Smooth muscle cell (in vitro differentiated cells): ENCODE measurements at regions not wholly inside any gene's neighbourhood (a gene's known extent, or its start where the extent isn't known, plus 50 kb on each side); places are given as distances from the start of the nearest gene placed in this dataset.
A peak's percentile ranks its signal among the peaks of the same experiment; 100 is the strongest.

Source experiments
- DNase-seq: peaks from one replicate; lab custom pipeline; 2025; ENCODE audit not compliant: unreplicated experiment; lab: John Stamatoyannopoulos, UW
- H2AFZ ChIP-seq: fragments of 200-600 bp; sonication (generic); 2 replicates; pipeline ENCODE4 v1.6.0; 2016; ENCODE audit warnings: antibody characterized with exemption, low read depth, mild to moderate bottlenecking
- H3F3A ChIP-seq: fragments of 200-600 bp; sonication (generic); 2 replicates; pipeline ENCODE4 v1.6.0; 2017; ENCODE audit warnings: antibody characterized with exemption, low read depth
- H3K27ac ChIP-seq: fragments of 200-600 bp; sonication (generic); 2 replicates; pipeline ENCODE4 v1.5.1; 2016; ENCODE audit warnings: low read depth, mild to moderate bottlenecking
- H3K27me3 ChIP-seq: fragments of 200-600 bp; sonication (generic); 2 replicates; pipeline ENCODE4 v1.6.1; 2016; ENCODE audit warnings: low read depth, mild to moderate bottlenecking
- H3K36me3 ChIP-seq: fragments of 200-600 bp; sonication (generic); 2 replicates; pipeline ENCODE4 v1.5.1; 2016; ENCODE audit warnings: low read depth
- H3K4me1 ChIP-seq: fragments of 200-600 bp; sonication (generic); 2 replicates; pipeline ENCODE4 v1.5.1; 2016; ENCODE audit warnings: low read depth
- H3K4me2 ChIP-seq: fragments of 200-600 bp; sonication (generic); 2 replicates; pipeline ENCODE4 v1.6.0; 2016; ENCODE audit warnings: mild to moderate bottlenecking
- H3K4me3 ChIP-seq: fragments of 200-600 bp; sonication (generic); 2 replicates; pipeline ENCODE4 v1.5.1; 2016; ENCODE audit warnings: mild to moderate bottlenecking
- H3K79me2 ChIP-seq: fragments of 200-600 bp; sonication (generic); 2 replicates; pipeline ENCODE4 v1.6.0; 2016; ENCODE audit warnings: low read depth, mild to moderate bottlenecking
- H3K9ac ChIP-seq: fragments of 200-600 bp; sonication (generic); 2 replicates; pipeline ENCODE4 v1.6.0; 2016; ENCODE audit warnings: low read depth
- H3K9me3 ChIP-seq: fragments of 200-600 bp; sonication (generic); replicated peaks from 2 replicates; pipeline ENCODE4 v1.5.1; 2016; ENCODE audit warnings: low read depth
- H4K20me1 ChIP-seq: fragments of 200-600 bp; sonication (generic); 2 replicates; pipeline ENCODE4 v1.6.0; 2016; ENCODE audit warnings: low read depth
- CTCF ChIP-seq: fragments of 200-600 bp; sonication (generic); IDR thresholded peaks from 2 replicates; pipeline ENCODE4 v1.5.1; 2017; ENCODE audit warnings: borderline replicate concordance, mild to moderate bottlenecking, antibody characterized with exemption; ENCODE audit not compliant: insufficient read depth, poor library complexity, severe bottlenecking
- WGBS: methylation state at CpG from one replicate; pipeline ENCODE4 v1.1.7; 2016; ENCODE audit warnings: low lambda C conversion rate; 5-methylcytosine and 5-hydroxymethylcytosine counted together

GRCh38 chr22:27101288-27101687 is 443.9 kb downstream of the MIAT start:
- TF ChIP-seq CTCF: no peak
- WGBS: 97% methylated on average over 1 of the region's 1 CpG
- DNase-seq: no peak
- H3K4me2 ChIP-seq: peak overlapping the region; percentile 72
- H3K9ac ChIP-seq: no peak overlapping the region
- no peaks in the 10 kb centered on the region for H3K79me2 ChIP-seq
- no peaks in the 10 kb centered on the region for H4K20me1 ChIP-seq
- no peaks in the 10 kb centered on the region for H3K36me3 ChIP-seq
- peaks cover 4% of the 10 kb centered on the region for H3K27me3 ChIP-seq
- H3K4me3 ChIP-seq: peak overlapping the region; percentile 19
- H3F3A ChIP-seq: peaks cover 7% of the 10 kb centered on the region
- no peak overlapping the region for H3K27ac ChIP-seq
- peaks cover 14% of the 10 kb centered on the region for H3K4me1 ChIP-seq
- H3K9me3 ChIP-seq: no peaks in the 10 kb centered on the region
- H2AFZ ChIP-seq: no peak overlapping the region

GRCh38 chr22:27104449-27104848 is 447.1 kb downstream of the MIAT start:
- Histone ChIP-seq H3K27me3 (no peaks in the 10 kb centered on the region), H3K4me1 (peaks cover 18% of the 10 kb centered on the region), H3K4me2 (no peak overlapping the region), H3K9ac (no peak overlapping the region), H3K79me2 (no peaks in the 10 kb centered on the region), H3F3A (peaks cover 7% of the 10 kb centered on the region), H3K4me3 (no peak overlapping the region), H4K20me1 (no peaks in the 10 kb centered on the region), H3K27ac (no peak overlapping the region), H3K9me3 (no peaks in the 10 kb centered on the region), H2AFZ (no peak overlapping the region), H3K36me3 (no peaks in the 10 kb centered on the region)
- DNase-seq: no peak
- no peak for TF ChIP-seq CTCF
- 64% methylated on average over 3 of the region's 3 CpGs for WGBS

GRCh38 chr22:27105142-27106025 is 448.0 kb downstream of the MIAT start:
- Histone ChIP-seq H3K9ac (no peak overlapping the region), H3K4me2 (no peak overlapping the region)

More at GRCh38 chr22:27105142-27106025, 448.0 kb downstream of the MIAT start:
- TF ChIP-seq CTCF: no peak
- H3F3A ChIP-seq: peaks cover 7% of the 10 kb centered on the region
- no peak overlapping the region for H2AFZ ChIP-seq
- H3K36me3 ChIP-seq: no peaks in the 10 kb centered on the region
- H3K27ac ChIP-seq: peak overlapping the region; percentile 72
- peaks cover 18% of the 10 kb centered on the region for H3K4me1 ChIP-seq
- no peaks in the 10 kb centered on the region for H3K27me3 ChIP-seq
- 26% methylated on average over 11 of the region's 11 CpGs for WGBS
- no peak overlapping the region for H3K4me3 ChIP-seq
- DNase-seq: no peak
- H3K9me3 ChIP-seq: no peaks in the 10 kb centered on the region
- no peaks in the 10 kb centered on the region for H4K20me1 ChIP-seq
- no peaks in the 10 kb centered on the region for H3K79me2 ChIP-seq
